CD4-positive, alpha-beta T cell (primary cell): ENCODE measurements at regions not wholly inside any gene's neighbourhood (a gene's known extent, or its start where the extent isn't known, plus 50 kb on each side); places are given as distances from the start of the nearest gene placed in this dataset.

Source experiments
- ATAC-seq: fragments of 200-7000 bp; cut with Tn5 transposase; one replicate; pipeline ENCODE4 v1.10.0; 2022; ENCODE audit warnings: mild to moderate bottlenecking; ENCODE audit not compliant: poor library complexity
- CTCF ChIA-PET: fragments of 350-600 bp; sonication (Branson Sonifier 250); formaldehyde crosslinking; loops from one replicate; lab custom pipeline; 2021; ENCODE audit warnings: antibody characterized with exemption, inconsistent platforms; lab: Charles Lee
- POLR2A ChIA-PET: fragments of 350-600 bp; sonication (Branson Sonifier 250); formaldehyde crosslinking; loops from one replicate; lab custom pipeline; 2021; ENCODE audit warnings: antibody characterized with exemption, inconsistent platforms; lab: Charles Lee
- DNase-seq, 14 experiments: peaks; one replicate each; pipeline ENCODE4 v3.0.0-alpha.2; 2013 to 2020; ENCODE audit warnings: mixed read lengths in 2 of 14
- H3K27ac ChIP-seq, 2 donors: one replicate each; pipeline versions ENCODE4 v1.5.1 to v1.7.0; 2013; ENCODE audit warnings: low read length in 2 of 2, low read depth in 1 of 2, mild to moderate bottlenecking in 1 of 2
- H3K27me3 ChIP-seq, 2 experiments: 1 replicate in 1 of 2; 2 replicates in 1 of 2; pipeline versions ENCODE4 v1.6.1 to v1.7.0; 2013; ENCODE audit warnings: low read length in 2 of 2, control low read depth in 1 of 2, mild to moderate bottlenecking in 1 of 2, moderate library complexity in 1 of 2; ENCODE audit not compliant: insufficient read depth in 2 of 2, control insufficient read depth in 1 of 2
- H3K36me3 ChIP-seq: one replicate; pipeline ENCODE4 v1.6.1; 2013; ENCODE audit warnings: low read length, control low read depth; ENCODE audit not compliant: insufficient read depth
- H3K4me1 ChIP-seq: one replicate; pipeline ENCODE4 v1.6.1; 2013; ENCODE audit warnings: low read length, control low read depth; ENCODE audit not compliant: insufficient read depth
- H3K4me3 ChIP-seq: one replicate; pipeline ENCODE4 v1.5.1; 2013; ENCODE audit warnings: mild to moderate bottlenecking, low read length, moderate library complexity
- H3K9me3 ChIP-seq, 2 experiments: 1 replicate in 1 of 2; 2 replicates in 1 of 2; pipeline versions ENCODE4 v1.6.1 to v1.7.0; 2013; ENCODE audit warnings: low read length in 2 of 2, mild to moderate bottlenecking in 2 of 2, control low read depth in 1 of 2, moderate library complexity in 1 of 2; ENCODE audit not compliant: control insufficient read depth in 1 of 2, insufficient read depth in 1 of 2
- H3K27ac Mint-ChIP-seq: one replicate; pipeline ENCODE4 v1.8.0; 2020; ENCODE audit warnings: mixed read lengths
- H3K27me3 Mint-ChIP-seq: one replicate; pipeline ENCODE4 v1.8.0; 2021; ENCODE audit warnings: mixed read lengths
- H3K36me3 Mint-ChIP-seq: one replicate; pipeline ENCODE4 v1.8.0; 2021; ENCODE audit warnings: low read depth, mixed read lengths
- H3K4me1 Mint-ChIP-seq: one replicate; pipeline ENCODE4 v1.8.0; 2021; ENCODE audit warnings: low read depth, mixed read lengths
- H3K4me3 Mint-ChIP-seq: one replicate; pipeline ENCODE4 v1.8.0; 2020; ENCODE audit warnings: mild to moderate bottlenecking, mixed read lengths
- H3K9me3 Mint-ChIP-seq: one replicate; pipeline ENCODE4 v1.8.0; 2020; ENCODE audit warnings: mixed read lengths
- intact Hi-C, 2 experiments: fragments of 100-400 bp; cut with DNase I in 1 of 2; cut with micrococcal nuclease in 1 of 2; formaldehyde crosslinking; loops; one replicate each; pipeline versions ENCODE4 v1.15.1 to v1.9.0; 2023 to 2025; cut with DNase I, micrococcal nuclease
- TF ChIP-seq, protein P1 (sequence below): fragments of 200-600 bp; IDR thresholded peaks from one replicate; pipeline ENCODE4 v1.8.0; 2022; ENCODE audit warnings: antibody characterized with exemption, mild to moderate bottlenecking

DNA sequence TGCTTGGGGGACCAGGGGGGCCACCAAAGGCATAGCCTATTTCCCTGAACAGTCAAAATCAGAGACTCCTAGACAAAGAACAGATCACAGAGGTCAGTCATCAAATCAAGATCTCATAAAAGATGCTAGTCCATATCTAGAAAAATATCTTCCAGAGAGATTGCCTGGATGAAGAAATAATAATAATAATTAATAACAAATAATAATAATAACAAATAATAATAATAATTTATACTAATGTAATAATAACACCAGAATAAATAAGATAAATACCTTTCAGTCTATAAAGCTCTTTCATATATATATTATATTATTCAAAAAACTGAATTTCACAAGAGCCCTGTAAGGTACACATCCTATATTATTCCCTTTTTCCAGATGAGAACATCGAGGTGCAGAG lies 129.6 kb downstream of the PAX1 start:
- Histone ChIP-seq H3K9me3 (peaks cover 0 to 5% of the 10 kb centered on the region in 2 experiments), H3K4me3 (no peak overlapping the region), H3K36me3 (no peaks in the 10 kb centered on the region), H3K27ac (no peak overlapping the region), H3K4me1 (no peaks in the 10 kb centered on the region), H3K27me3 (no peaks in the 10 kb centered on the region)
- H3K4me3 Mint-ChIP-seq, result no peak overlapping the region
- DNase-seq, result no peak
- H3K4me1 Mint-ChIP-seq, result no peaks in the 10 kb centered on the region
- H3K27me3 Mint-ChIP-seq, result no peaks in the 10 kb centered on the region
- ChIA-PET CTCF (interaction anchor here (0.7 kb wide), 1 partner anchor 74 kb away, joined by 3 read pairs; no protein-coding TSS in a partner anchor), POLR2A (no interaction called here)
- no peaks in the 10 kb centered on the region for H3K9me3 Mint-ChIP-seq
- intact Hi-C loops, result no loop called here
- TF ChIP-seq, protein P1, sequence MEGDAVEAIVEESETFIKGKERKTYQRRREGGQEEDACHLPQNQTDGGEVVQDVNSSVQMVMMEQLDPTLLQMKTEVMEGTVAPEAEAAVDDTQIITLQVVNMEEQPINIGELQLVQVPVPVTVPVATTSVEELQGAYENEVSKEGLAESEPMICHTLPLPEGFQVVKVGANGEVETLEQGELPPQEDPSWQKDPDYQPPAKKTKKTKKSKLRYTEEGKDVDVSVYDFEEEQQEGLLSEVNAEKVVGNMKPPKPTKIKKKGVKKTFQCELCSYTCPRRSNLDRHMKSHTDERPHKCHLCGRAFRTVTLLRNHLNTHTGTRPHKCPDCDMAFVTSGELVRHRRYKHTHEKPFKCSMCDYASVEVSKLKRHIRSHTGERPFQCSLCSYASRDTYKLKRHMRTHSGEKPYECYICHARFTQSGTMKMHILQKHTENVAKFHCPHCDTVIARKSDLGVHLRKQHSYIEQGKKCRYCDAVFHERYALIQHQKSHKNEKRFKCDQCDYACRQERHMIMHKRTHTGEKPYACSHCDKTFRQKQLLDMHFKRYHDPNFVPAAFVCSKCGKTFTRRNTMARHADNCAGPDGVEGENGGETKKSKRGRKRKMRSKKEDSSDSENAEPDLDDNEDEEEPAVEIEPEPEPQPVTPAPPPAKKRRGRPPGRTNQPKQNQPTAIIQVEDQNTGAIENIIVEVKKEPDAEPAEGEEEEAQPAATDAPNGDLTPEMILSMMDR, result no peak
- H3K27ac Mint-ChIP-seq, result no peak overlapping the region
- H3K36me3 Mint-ChIP-seq, result no peaks in the 10 kb centered on the region
- no peak for ATAC-seq

DNA sequence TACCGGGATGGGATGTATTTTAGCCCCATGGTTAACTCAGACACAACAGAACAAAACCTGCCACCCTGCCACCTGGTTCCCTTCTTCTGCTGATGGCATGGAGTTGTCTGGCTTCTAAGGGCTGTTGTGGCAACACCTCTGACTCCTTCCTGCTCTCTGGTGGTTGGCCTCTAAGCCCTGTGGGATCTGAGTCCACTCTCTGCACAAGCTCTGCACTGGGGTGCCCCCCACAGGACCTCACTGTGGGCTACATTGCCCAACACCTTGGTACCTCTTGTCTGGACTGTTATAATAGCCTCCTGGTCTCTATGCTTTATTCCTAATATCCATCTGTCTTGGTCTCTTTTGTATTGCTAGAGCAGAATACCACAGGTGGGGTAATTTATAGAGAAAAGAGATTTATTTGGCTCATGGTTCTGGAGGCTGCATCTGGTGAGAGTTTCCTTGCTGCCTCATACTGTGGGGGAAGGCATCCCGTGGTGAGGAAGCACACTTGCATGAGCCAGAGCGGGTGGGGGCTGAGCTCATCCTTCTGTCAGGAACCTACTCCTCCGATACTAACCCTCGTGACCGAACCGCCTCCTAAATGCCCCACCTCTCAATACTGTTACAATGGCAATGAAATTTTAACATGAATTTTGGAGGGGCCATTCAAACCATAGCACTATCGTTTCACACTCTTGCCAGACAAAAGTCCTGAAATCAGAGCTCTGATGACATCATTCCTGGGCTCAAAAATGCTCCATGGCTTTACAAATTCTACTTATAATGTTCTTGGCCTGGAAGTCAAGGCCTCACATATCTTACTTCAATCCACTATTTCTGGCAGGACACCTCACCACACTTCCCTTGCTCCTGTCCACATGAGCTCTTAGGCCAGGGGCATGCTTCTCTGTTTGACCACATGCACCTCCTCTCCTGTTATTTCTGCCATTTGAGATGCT lies 127.2 kb downstream of the PAX1 start:
- no peaks in the 10 kb centered on the region for H3K27me3 ChIP-seq
- Mint-ChIP-seq H3K36me3 (no peaks in the 10 kb centered on the region), H3K27ac (no peak overlapping the region), H3K4me3 (no peak overlapping the region), H3K27me3 (peaks cover 5% of the 10 kb centered on the region), H3K4me1 (no peaks in the 10 kb centered on the region), H3K9me3 (no peaks in the 10 kb centered on the region)
- ATAC-seq (no peak), DNase-seq (no peak)
- intact Hi-C loops, result no loop called here
- H3K9me3 ChIP-seq, result peaks cover 0 to 3% of the 10 kb centered on the region in 2 experiments
- H3K36me3 ChIP-seq, result no peaks in the 10 kb centered on the region
- POLR2A ChIA-PET, result no interaction called here
- no peak overlapping the region for H3K27ac ChIP-seq
- TF ChIP-seq, protein P1, result no peak
- CTCF ChIA-PET, result no interaction called here
- H3K4me3 ChIP-seq, result no peak overlapping the region
- no peaks in the 10 kb centered on the region for H3K4me1 ChIP-seq

DNA sequence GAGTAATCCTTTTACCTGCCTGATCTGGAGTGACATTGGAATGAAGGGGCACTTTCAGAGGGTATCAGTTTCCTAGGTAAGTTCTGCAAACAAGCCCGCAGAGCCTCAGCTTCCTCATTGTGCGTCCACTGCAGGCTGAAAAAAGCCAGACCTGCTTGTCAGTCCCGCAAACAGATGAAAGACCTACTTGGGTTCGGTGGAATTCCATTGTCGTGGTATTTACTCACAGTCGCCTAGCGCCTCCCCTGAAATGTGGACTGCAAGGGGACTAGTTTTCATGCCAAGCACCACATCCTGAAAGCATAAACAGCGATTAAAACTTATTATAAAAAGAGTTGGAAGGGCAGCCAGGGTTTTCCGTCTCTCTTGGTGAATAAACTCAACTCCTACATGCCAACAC lies 121.5 kb downstream of the PAX1 start:
- Mint-ChIP-seq H3K27me3 (peaks cover 5% of the 10 kb centered on the region), H3K27ac (no peak overlapping the region), H3K4me1 (no peaks in the 10 kb centered on the region), H3K4me3 (no peak overlapping the region), H3K36me3 (no peaks in the 10 kb centered on the region), H3K9me3 (peaks cover 4% of the 10 kb centered on the region)
- no peaks in the 10 kb centered on the region for H3K36me3 ChIP-seq
- no peaks in the 10 kb centered on the region for H3K4me1 ChIP-seq
- DNase-seq (no peak), ATAC-seq (no peak)
- peaks cover 0 to 3% of the 10 kb centered on the region in 2 experiments for H3K9me3 ChIP-seq
- no peak overlapping the region for H3K27ac ChIP-seq
- TF ChIP-seq, protein P1, result no peak
- intact Hi-C loops, result no loop called here
- H3K4me3 ChIP-seq, result no peak overlapping the region
- H3K27me3 ChIP-seq, result no peaks in the 10 kb centered on the region
- CTCF ChIA-PET, result no interaction called here
- POLR2A ChIA-PET, result no interaction called here
